HK-2 (cell line): ENCODE measurements at regions not wholly inside any gene's neighbourhood (a gene's known extent, or its start where the extent isn't known, plus 50 kb on each side); places are given as distances from the start of the nearest gene placed in this dataset.

Experiments used
- DNase-seq: peaks from one replicate; pipeline ENCODE4 v3.0.0-alpha.2; 2018; ENCODE audit not compliant: unreplicated experiment

- no peak for DNase-seq
Observed at GRCh38 chr11:105333153-105333552, 193.6 kb upstream of the CARD18 start.

GRCh38 chr11:105332171-105332570, 192.6 kb upstream of the CARD18 start:
- DNase-seq, result no peak

- no peak for DNase-seq
Observed at GRCh38 chr11:105328061-105328460, 188.5 kb upstream of the CARD18 start.

- no peak for DNase-seq
Observed at GRCh38 chr11:105324156-105324555, 184.6 kb upstream of the CARD18 start.

- no peak for DNase-seq
Observed at GRCh38 chr11:105321696-105322095, 182.1 kb upstream of the CARD18 start.

- no peak for DNase-seq
Observed at GRCh38 chr11:105315287-105315686, 175.7 kb upstream of the CARD18 start.

GRCh38 chr11:105312266-105312665, 172.7 kb upstream of the CARD18 start:
- no peak for DNase-seq

GRCh38 chr11:105298630-105299029, 159.1 kb upstream of the CARD18 start:
- DNase-seq, result no peak

- DNase-seq, result no peak
Observed at GRCh38 chr11:105298174-105298573, 158.6 kb upstream of the CARD18 start.

- DNase-seq, result no peak
Observed at GRCh38 chr11:105297463-105297862, 157.9 kb upstream of the CARD18 start.

GRCh38 chr11:105296806-105297205, 157.2 kb upstream of the CARD18 start:
- no peak for DNase-seq

- no peak for DNase-seq
Observed at GRCh38 chr11:105296386-105296785, 156.8 kb upstream of the CARD18 start.

- DNase-seq, result no peak
Observed at GRCh38 chr11:105282658-105283057, 143.1 kb upstream of the CARD18 start.

GRCh38 chr11:105274631-105275030, 135.1 kb upstream of the CARD18 start:
- DNase-seq, result no peak

GRCh38 chr11:105273660-105274280, 134.2 kb upstream of the CARD18 start:
- no peak for DNase-seq

GRCh38 chr11:105269862-105270261, 130.3 kb upstream of the CARD18 start:
- no peak for DNase-seq

- no peak for DNase-seq
Observed at GRCh38 chr11:105268404-105269062, 129.0 kb upstream of the CARD18 start.

GRCh38 chr11:105265845-105266244, 126.3 kb upstream of the CARD18 start:
- DNase-seq, result no peak

- DNase-seq, result no peak
Observed at GRCh38 chr11:105260976-105261375, 121.4 kb upstream of the CARD18 start.

GRCh38 chr11:105245781-105246315, 106.3 kb upstream of the CARD18 start:
- no peak for DNase-seq

GRCh38 chr11:105244160-105244825, 104.7 kb upstream of the CARD18 start:
- DNase-seq, result peak; percentile 13

GRCh38 chr11:105241136-105241535, 101.6 kb upstream of the CARD18 start:
- DNase-seq, result no peak

- no peak for DNase-seq
Observed at GRCh38 chr11:105236664-105237063, 97.1 kb upstream of the CARD18 start.
